ENCODE measurements at regions not wholly inside any gene's neighbourhood (a gene's known extent, or its start where the extent isn't known, plus 50 kb on each side); places are given as distances from the start of the nearest gene placed in this dataset.
"Not testable (repeated sequence)": the region's sequence is repeated elsewhere in the genome, so short reads cannot be mapped to it uniquely, and the experiment has no call there.

DNA sequence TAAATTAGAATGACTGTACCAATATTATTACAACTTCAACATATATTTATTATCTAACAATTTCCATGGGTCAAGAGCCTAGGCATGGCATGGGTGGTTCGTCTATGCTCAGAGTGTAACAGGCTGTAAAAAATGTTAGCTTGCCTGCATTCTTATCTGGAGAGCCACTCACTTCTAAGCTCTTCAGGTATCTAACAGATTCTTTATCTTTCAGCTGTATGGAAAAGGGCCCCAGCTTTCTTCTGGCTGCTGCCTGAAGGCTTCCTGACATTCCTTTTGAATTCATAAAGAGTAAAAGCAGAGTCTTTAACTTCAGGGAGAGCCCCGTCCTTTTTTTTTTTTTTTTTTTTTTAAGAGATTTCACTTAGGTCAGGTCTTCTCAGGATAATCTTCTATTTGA lies 648.8 kb downstream of the NXPH1 start:
- no peak for DNase-seq

DNA sequence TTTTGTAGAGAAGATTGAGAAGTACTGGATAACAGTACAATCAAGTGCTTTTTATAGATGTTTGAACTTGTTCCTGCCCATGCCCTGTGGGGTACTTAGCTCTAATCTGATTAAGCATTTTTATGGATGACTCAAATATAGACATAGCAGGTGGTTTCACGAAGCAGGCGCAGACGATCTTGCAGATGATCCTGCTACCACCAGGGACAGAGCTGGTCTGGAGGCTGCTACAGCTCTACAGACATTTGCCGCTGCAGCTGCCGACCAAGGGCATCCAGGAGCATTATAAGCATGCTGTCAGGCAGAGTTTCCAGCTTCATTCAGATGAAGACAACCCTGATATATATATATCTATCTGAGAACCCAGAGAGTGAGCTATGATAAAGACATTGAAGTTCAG lies 650.4 kb downstream of the NXPH1 start:
- no peak for DNase-seq

DNA sequence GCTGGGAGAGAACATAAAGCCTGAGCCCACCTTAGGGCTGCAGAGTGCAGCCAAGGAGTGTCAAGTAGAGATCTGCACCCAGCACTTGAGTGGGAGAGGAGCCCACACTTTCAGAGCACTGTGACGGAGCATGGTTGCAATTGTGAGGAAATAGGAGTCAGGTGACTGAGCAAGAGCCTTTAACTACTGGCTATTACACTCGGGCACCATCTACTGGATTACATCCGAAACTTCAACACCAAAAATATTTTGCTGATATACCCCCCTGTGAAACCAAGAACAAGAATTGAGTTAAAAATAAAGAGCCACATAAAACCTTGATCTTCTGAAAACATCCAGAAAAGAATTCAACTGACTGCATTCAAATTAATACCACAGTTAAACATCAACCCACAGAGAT lies 657.9 kb downstream of the NXPH1 start:
- DNase-seq, result no peak

- no peak for DNase-seq
Measured at GRCh38 chr7:9097565-9098060, 664.2 kb downstream of the NXPH1 start.

DNA sequence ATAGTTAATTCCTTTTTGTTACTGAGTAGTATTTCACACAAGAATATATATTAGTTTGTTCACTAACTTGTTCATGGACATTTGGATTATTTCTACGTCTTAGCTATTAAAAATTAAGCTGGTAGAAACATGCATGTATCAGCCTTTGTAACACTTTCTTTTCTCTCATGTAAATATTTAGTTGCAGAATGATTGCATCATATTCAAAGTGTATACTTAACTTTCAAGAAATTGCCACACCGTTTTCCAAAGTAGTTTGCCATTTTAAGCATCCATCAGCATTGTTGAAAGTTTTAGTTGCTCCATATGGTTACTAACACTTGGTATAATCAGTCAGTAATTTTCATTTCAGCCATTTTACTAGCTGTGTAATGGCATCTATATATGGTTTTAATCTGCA lies 666.9 kb downstream of the NXPH1 start:
- no peak for DNase-seq

DNA sequence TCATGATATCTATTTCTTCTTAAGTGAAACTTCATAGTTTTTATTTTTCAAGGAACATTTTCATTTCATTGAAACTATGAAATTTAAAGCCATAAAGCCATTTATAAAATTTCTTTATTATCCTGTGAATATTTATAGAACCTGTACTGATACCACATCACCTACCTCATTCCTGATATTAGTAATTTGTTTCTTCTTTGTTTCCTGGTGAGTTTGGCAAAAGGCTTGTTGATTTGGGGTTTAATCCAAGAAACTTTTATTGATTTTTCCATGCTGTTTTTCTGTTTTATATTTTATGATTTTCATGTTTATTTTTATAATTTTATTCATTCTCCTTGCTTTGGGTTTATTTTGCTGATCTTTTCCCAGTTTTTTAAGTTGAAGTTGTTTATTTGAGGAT lies 669.4 kb downstream of the NXPH1 start:
- no peak for DNase-seq

GRCh38 chr7:9106747-9107146 lies 673.3 kb downstream of the NXPH1 start:
- no peak for DNase-seq

DNA sequence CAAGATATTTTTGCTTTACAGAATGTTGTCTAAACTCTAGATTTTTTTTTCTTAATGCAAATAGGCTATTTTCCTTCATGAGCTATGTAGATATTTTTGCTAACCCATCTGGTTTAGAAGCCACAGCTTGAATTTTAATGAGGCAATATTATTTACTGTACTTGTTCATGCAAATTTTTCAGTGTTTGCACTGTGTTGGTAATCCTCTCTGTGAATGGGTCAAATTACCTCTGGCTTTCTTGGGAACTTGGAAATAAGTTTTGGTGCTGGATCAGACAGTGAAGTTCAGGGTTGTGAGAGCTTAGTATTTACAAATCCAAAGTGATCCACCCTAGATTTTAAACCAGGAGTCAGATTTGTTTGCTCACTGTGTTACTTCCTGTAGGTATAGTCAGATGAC lies 686.9 kb downstream of the NXPH1 start:
- DNase-seq, result no peak

DNA sequence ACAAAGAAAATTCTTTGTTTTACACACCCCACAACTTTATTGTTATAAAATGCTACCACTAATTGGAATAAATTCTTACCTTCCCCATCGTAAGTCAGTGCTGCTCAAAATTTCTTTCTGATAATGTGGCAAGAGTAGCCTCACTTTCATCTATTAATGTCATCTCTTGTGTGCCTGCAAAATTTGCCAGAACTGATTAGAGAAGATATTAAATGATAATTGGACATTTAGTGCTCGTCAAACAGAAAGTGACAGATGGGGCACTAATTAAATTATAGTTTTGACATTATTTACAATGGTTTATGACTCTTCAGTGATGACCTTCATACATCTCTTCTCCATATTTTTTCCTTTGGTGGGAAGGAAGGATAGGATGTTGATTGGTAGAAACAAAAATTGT lies 690.9 kb downstream of the NXPH1 start:
- no peak for DNase-seq

DNA sequence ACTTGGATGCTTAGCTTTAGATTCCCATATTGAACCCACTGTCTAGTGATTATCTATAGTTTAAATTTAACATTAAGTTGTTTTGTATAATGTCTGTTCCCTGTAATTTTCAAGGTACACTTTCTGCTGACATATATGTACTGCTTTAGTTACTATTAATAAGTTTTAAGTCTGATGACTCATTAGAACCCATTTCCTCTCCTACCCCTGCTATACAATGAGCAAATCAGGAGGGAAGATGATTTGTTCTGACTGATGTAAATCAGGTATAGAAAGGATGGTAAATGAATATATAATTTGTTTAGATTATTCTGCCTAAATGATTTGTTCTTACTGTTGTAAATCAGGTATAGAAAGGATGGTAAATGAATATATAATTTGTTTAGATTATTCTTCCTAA lies 691.8 kb downstream of the NXPH1 start:
- no peak for DNase-seq

GRCh38 chr7:9127901-9128300 lies 694.5 kb downstream of the NXPH1 start:
- DNase-seq, result no peak

GRCh38 chr7:9148687-9149086 lies 715.3 kb downstream of the NXPH1 start:
- DNase-seq, result no peak

DNA sequence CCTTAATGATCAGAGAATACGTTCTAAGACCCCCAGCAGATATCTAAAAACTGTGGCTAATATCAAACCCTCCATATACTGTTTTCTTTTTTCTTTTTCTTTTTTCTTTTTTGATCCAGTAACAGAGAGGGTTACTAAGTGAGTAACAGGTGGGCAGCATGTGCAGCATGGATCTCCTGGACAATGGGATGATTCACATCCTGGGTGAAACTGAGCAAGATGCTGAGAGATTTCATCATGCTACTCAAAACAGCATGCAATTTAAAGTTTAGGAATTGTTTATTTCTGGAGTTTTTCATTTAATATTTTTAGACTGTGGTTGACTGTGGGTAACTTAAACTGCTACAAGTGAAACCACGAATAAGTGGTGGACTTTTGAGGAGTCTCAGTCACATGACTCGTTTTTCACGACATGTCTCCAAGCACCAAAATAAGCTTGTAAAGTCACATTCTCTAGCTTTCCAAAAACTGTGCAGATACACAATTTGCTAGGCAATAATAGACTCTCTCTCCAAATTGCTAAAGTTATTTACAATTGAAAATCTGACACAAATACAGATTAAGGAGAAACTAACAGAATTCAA lies 716.2 kb downstream of the NXPH1 start:
- no peak for DNase-seq

GRCh38 chr7:9163691-9164090 lies 730.3 kb downstream of the NXPH1 start:
- DNase-seq, result not testable (repeated sequence)

DNA sequence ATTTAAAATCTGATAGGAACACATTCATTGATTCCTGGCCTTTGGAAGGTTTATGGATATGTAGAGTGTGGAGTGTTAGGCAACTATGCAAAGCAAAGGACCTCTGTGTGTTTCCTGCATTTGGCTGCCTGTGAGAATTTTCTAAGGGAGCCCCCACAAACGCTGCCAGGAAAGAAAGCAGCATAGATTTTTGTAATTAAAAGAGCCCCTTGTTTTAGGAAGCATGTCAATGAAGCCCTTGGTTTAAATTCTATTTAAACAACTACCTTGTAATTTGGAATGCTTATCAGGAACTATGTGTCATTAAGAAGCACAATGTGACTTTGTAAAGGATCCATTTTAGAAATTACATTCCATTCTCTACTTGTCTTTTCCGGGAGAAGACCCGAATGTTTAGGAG lies 742.5 kb downstream of the NXPH1 start:
- DNase-seq, result no peak

- no peak for DNase-seq
Measured at GRCh38 chr7:9181356-9181755, 747.9 kb downstream of the NXPH1 start.

GRCh38 chr7:9186730-9187129 lies 753.3 kb downstream of the NXPH1 start:
- DNase-seq, result no peak

GRCh38 chr7:9189703-9190102 lies 756.3 kb downstream of the NXPH1 start:
- no peak for DNase-seq

DNA sequence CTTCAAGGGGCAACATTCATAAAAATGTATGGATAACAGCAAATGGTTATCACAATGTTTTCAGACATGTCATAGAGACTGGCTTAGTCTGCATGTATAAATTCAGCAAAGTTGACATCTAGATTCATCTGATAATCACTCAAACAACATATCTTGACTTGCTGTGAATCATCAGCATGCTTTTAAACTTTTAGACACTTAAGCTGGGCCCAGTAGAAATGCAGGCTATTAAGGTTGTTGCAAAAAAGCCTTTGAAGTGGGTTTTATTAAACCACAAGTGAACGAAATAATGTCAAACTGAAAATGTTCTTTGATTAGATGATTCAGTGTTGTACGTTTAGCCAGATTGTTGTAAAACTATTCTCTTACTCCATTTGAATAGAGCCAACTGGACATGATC lies 759.6 kb downstream of the NXPH1 start:
- DNase-seq, result no peak

DNA sequence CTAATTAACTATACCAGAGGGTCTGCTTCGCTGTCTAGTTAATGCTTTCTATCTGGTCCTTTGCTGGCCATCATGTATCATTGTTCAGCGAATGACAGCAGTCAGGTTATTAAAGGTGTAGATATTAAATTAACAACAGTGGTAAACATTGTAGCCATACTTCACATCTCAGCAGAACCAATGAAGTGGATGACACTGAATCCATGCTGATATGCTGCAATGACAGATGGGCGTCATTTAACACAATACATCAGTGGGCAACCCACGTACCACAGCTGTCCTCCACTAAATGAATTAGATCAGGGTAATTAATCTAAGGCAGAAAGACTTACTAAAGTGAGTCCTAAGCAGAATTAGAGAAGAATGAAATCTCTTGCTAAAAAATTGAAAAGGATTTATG lies 767.2 kb downstream of the NXPH1 start:
- no peak for DNase-seq

DNA sequence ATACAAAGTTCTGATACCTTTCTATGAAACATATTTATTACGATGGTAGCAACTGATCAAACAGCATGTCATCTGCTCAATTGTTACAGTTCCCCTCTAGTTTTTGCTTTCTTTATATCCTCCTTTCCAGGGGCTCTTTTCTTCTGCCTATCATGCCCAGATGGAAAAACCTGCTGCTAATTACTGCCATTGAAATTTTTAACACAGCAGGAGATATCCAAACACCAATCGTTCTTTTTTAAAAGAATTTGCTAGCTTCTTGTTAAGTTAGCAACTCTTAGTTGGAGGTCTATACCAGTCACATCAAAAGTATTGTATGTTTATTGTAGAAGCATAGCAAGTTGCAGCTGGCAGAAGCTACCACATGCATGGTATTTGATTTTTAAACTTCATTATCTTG lies 768.5 kb downstream of the NXPH1 start:
- DNase-seq, result no peak

- DNase-seq, result no peak
Measured at GRCh38 chr7:9204571-9204970, 771.2 kb downstream of the NXPH1 start.

- DNase-seq, result no peak
Measured at GRCh38 chr7:9210114-9210513, 776.7 kb downstream of the NXPH1 start.

DNA sequence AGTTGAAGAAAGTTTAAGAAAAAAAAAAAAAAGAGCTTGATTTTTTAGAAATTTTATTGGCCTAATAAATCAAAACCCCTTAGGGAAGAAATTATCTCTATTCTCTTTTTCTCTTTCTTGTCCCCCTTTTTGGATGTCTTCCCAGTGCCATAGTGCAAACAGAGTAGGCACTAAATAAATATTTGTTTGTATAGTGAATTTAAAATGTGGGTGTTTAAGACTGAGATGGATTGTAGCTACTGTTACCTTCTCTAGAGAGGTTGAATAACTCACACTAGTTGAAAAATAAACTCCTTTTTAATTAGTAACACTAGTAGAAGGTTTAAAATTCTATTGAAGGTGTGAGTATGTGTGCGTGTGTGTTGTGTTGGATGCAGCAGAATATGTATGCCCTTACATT lies 783.8 kb downstream of the NXPH1 start:
- no peak for DNase-seq

DNA sequence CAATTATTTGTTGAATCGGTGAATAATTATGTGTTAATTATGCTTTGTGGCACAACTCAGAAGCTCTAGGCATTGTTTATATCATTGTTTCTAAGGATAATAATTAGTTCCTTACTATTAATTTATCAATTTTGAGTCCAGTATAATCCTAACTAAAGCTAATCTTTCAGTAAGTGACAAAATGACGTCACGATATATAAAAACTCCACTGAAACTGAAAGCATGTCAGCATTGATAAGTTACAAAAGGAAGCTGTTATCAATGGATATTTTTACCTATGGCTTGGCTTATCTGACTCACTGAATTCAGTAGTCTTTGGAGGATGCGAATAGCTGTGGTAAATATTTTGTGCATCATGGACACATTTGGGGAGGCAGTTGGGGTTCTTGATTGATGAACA lies 793.1 kb downstream of the NXPH1 start:
- no peak for DNase-seq

GRCh38 chr7:9231630-9232121 lies 798.3 kb downstream of the NXPH1 start:
- no peak for DNase-seq
